Activated CD4-positive, alpha-beta T cell treated with anti-CD3 and anti-CD28 coated beads for 36 hours (primary cell): ENCODE measurements at regions not wholly inside any gene's neighbourhood (a gene's known extent, or its start where the extent isn't known, plus 50 kb on each side); places are given as distances from the start of the nearest gene placed in this dataset.

Experiments used
- ATAC-seq: fragments of 200-7000 bp; cut with Tn5 transposase; one replicate; pipeline ENCODE4 v1.10.0; 2021; ENCODE audit warnings: mild to moderate bottlenecking, moderate library complexity
- CTCF ChIA-PET: fragments of 350-600 bp; sonication (Branson Sonifier 250); formaldehyde crosslinking; loops from one replicate; lab custom pipeline; 2021; ENCODE audit warnings: antibody characterized with exemption; lab: Charles Lee
- POLR2A ChIA-PET: fragments of 350-600 bp; sonication (Branson Sonifier 250); formaldehyde crosslinking; loops from one replicate; lab custom pipeline; 2021; ENCODE audit warnings: antibody characterized with exemption, inconsistent platforms; lab: Charles Lee
- DNase-seq: peaks from one replicate; pipeline ENCODE4 v3.0.0-alpha.2; 2020
- H3K27ac Mint-ChIP-seq: one replicate; pipeline ENCODE4 v1.8.0; 2021; ENCODE audit warnings: mixed read lengths
- H3K27me3 Mint-ChIP-seq: one replicate; pipeline ENCODE4 v1.8.0; 2021; ENCODE audit warnings: mixed read lengths
- H3K36me3 Mint-ChIP-seq: one replicate; pipeline ENCODE4 v1.8.0; 2021; ENCODE audit warnings: low read depth, mixed read lengths
- H3K4me1 Mint-ChIP-seq: one replicate; pipeline ENCODE4 v1.8.0; 2021; ENCODE audit warnings: mixed read lengths
- H3K4me3 Mint-ChIP-seq: one replicate; pipeline ENCODE4 v1.8.0; 2021; ENCODE audit warnings: mild to moderate bottlenecking, moderate library complexity, mixed read lengths
- H3K9me3 Mint-ChIP-seq: one replicate; pipeline ENCODE4 v1.8.0; 2021; ENCODE audit warnings: low read depth, mixed read lengths
- intact Hi-C, 2 experiments: fragments of 100-400 bp; cut with DNase I in 1 of 2; cut with micrococcal nuclease in 1 of 2; formaldehyde crosslinking; loops; one replicate each; pipeline versions ENCODE4 v1.14.2 to v1.15.1; 2022 to 2024; cut with DNase I, micrococcal nuclease

DNA sequence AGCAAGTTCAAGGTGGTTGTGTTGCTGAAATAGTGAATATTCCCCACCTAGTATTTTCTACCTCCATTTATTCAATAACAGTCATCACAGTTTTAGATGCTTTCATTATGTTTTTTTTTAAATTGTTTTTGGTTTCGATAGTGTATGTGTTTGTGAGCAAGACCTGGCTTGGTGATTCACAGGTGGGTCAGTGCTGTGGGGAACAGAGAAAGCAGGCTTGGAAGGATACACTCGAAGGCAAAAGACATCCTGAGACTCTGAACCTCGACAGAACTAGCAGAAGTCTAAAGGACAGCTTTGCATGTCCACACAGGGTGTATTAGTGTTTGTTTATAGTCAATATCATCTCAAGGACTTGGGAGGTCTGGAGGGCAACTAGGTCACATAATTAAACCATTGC is 551.5 kb downstream of the RIT2 start:
- CTCF ChIA-PET = no interaction called here
- POLR2A ChIA-PET = no interaction called here
- Mint-ChIP-seq H3K9me3 (peaks cover 4% of the 10 kb centered on the region), H3K27ac (no peak overlapping the region), H3K4me3 (no peak overlapping the region), H3K4me1 (no peaks in the 10 kb centered on the region), H3K27me3 (no peaks in the 10 kb centered on the region), H3K36me3 (no peaks in the 10 kb centered on the region)
- DNase-seq = no peak
- no peak for ATAC-seq
- intact Hi-C loops = no loop called here

DNA sequence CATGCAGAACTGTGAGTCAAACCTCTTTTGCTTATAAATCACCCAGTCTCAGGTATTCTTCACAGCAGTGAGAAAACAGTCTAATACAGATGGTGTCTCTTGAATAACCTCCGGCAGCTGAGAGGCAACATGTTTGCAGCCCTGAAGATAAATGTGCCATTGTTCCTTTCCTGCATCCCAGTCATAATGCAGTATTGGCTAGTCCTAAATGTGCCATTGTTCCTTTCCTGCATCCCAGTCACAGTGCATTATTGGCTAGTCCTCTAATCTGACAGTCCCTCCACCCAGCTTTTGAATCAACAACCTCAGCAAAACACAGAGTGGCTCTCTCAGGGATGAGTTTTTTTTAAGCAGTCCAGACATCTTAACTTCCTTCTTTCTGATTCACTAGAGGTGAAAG is 550.7 kb downstream of the RIT2 start:
- H3K36me3 Mint-ChIP-seq = no peaks in the 10 kb centered on the region
- intact Hi-C loops = no loop called here
- H3K9me3 Mint-ChIP-seq = peaks cover 4% of the 10 kb centered on the region
- no peak overlapping the region for H3K4me3 Mint-ChIP-seq
- H3K4me1 Mint-ChIP-seq = no peaks in the 10 kb centered on the region
- no peak for ATAC-seq
- DNase-seq = no peak
- CTCF ChIA-PET = no interaction called here
- POLR2A ChIA-PET = no interaction called here
- no peak overlapping the region for H3K27ac Mint-ChIP-seq
- H3K27me3 Mint-ChIP-seq = no peaks in the 10 kb centered on the region

DNA sequence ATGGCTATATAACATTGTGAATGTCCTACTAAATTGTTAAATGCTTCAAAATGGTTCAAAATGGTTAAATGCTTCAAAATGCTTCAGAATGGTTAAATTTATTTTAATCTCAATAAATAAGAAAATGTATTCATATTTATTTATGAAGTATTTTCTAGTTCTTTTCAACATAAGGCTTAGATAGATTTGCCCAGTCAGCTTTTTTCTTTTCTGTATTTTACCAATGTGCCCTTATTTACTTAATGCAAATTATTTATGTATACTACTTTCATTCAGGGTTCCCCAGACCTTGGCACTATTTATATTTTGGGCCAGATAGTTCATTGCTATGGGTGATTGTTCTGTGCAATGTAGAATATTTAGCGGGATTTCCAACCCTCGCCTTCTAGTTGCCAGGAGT is 546.7 kb downstream of the RIT2 start:
- Mint-ChIP-seq H3K27me3 (no peaks in the 10 kb centered on the region), H3K27ac (no peak overlapping the region), H3K4me3 (no peak overlapping the region), H3K9me3 (peaks cover 2% of the 10 kb centered on the region), H3K4me1 (no peaks in the 10 kb centered on the region), H3K36me3 (no peaks in the 10 kb centered on the region)
- no peak for DNase-seq
- CTCF ChIA-PET = no interaction called here
- ATAC-seq = no peak
- POLR2A ChIA-PET = no interaction called here
- intact Hi-C loops = no loop called here

DNA sequence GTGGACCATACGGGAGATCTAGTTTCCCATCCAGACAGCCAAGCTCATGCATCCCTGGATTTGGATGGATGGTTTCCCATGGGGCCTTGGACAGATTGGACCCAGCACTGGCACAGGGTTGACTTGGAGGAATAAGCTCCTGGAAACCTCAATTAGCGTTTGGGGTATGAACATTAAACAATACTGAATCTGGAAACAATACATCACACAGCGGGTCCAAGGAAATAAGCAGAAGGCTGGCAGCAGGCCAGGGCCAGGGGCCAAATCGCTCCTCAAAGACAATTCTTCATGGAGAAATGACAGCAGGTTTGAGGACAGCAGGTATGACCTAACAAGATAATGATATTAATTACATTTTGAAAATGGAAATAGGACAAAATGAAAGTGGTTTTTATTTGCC is 540.6 kb downstream of the RIT2 start:
- ChIA-PET CTCF (no interaction called here), POLR2A (no interaction called here)
- no peak for ATAC-seq
- H3K27me3 Mint-ChIP-seq = no peaks in the 10 kb centered on the region
- intact Hi-C loops = no loop called here
- H3K27ac Mint-ChIP-seq = no peak overlapping the region
- no peaks in the 10 kb centered on the region for H3K4me1 Mint-ChIP-seq
- DNase-seq = no peak
- no peak overlapping the region for H3K4me3 Mint-ChIP-seq
- H3K9me3 Mint-ChIP-seq = peaks cover 3% of the 10 kb centered on the region
- H3K36me3 Mint-ChIP-seq = no peaks in the 10 kb centered on the region

DNA sequence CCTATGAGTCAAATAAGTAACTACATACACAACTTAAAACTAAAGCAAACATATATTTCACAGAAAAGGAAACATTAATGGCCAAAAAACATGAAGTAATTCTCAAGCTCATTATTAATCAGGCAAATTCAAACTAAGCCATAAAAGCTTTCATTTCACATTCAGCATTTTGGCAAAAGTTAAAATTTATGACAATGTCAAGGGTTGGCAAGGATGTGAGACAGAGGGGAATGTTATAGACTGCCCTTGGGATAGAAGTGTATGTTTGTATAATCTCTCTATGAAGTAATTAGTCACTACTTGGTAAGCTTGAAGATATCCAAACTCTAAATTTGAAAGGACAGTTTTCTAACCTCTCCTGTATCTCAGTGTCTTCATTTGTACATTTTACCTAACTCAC is 539.4 kb downstream of the RIT2 start:
- Mint-ChIP-seq H3K27ac (no peak overlapping the region), H3K9me3 (peaks cover 3% of the 10 kb centered on the region)
- intact Hi-C loops = no loop called here

DNA sequence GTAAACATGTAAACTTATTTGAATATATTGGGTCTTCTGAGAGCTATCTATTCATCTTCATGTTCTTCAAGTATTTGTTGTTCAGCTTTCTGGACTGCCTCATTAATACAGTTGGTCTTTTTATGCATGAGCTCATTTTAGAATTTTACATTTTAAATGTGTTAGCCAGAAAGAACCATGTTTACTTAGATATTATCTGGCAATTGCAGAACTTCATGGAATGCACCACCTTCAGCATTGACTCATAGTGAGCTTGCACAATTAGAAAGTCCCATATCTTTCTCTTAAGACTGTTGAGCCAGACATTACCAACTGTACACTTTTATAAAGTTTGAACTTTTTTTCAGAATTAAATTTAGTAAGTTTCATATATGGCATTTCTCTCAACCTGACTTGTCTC is 536.7 kb downstream of the RIT2 start:
- no peak overlapping the region for H3K4me3 Mint-ChIP-seq
- DNase-seq = no peak
- intact Hi-C loops = no loop called here
- H3K27ac Mint-ChIP-seq = no peak overlapping the region
- ATAC-seq = no peak
- no peaks in the 10 kb centered on the region for H3K27me3 Mint-ChIP-seq
- ChIA-PET POLR2A (no interaction called here), CTCF (no interaction called here)
- H3K36me3 Mint-ChIP-seq = no peaks in the 10 kb centered on the region
- H3K9me3 Mint-ChIP-seq = peaks cover 3% of the 10 kb centered on the region
- no peaks in the 10 kb centered on the region for H3K4me1 Mint-ChIP-seq

More for the DNA sequence above, 539.4 kb downstream of the RIT2 start:
- no peak for DNase-seq
- H3K4me3 Mint-ChIP-seq = no peak overlapping the region
- ChIA-PET CTCF (no interaction called here), POLR2A (no interaction called here)
- no peaks in the 10 kb centered on the region for H3K36me3 Mint-ChIP-seq
- ATAC-seq = no peak
- no peaks in the 10 kb centered on the region for H3K27me3 Mint-ChIP-seq
- no peaks in the 10 kb centered on the region for H3K4me1 Mint-ChIP-seq

DNA sequence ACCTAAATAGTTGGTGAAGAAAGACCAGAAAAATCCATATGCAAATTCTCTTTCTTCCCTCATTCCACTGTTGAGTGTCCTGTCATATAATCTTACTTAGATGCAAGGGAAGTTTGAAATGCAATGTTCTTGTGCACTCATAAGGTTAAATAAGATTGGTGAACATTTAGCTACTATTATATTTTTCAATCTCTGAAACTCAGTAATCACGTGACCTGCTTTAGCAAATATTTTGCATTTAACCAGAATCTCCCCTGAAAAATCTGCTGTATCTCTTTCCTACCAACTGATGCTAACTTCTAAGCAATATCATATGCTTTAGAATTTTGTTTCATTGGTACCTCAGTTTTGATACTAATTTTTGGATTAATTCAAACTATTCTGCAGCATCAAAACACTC is 533.2 kb downstream of the RIT2 start:
- intact Hi-C loops = no loop called here
- H3K4me1 Mint-ChIP-seq = no peaks in the 10 kb centered on the region
- no peak overlapping the region for H3K27ac Mint-ChIP-seq
- H3K4me3 Mint-ChIP-seq = no peak overlapping the region
- no peak for ATAC-seq
- no peak for DNase-seq
- ChIA-PET POLR2A (no interaction called here), CTCF (interaction anchor here (0.5 kb wide), 1 partner anchor 381 kb away, joined by 3 read pairs; no protein-coding TSS in a partner anchor)
- peaks cover 5% of the 10 kb centered on the region for H3K9me3 Mint-ChIP-seq
- no peaks in the 10 kb centered on the region for H3K27me3 Mint-ChIP-seq
- no peaks in the 10 kb centered on the region for H3K36me3 Mint-ChIP-seq

DNA sequence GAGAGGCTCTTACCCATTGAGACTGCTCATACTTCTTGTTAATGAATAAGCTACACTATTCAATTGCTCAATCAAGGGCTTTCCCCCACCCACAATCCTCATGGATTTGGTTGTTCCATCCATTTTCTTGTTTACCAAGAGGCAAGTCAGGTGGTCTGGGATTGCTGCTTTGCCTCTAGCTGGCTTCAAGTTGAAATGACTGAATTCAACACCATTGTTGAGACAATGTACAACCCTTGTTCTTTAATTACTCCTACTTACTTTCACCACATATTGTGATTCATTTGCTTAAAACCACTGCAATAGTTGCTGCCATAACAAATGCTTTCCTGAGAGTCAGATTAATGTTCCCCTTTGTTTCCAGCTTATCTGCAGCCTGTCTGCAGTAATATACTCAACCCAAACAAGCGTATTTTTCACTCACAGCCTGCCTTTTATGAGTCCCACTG is 532.2 kb downstream of the RIT2 start:
- Mint-ChIP-seq H3K9me3 (peaks cover 4% of the 10 kb centered on the region), H3K27ac (no peak overlapping the region), H3K4me1 (no peaks in the 10 kb centered on the region), H3K27me3 (no peaks in the 10 kb centered on the region), H3K36me3 (no peaks in the 10 kb centered on the region), H3K4me3 (no peak overlapping the region)
- intact Hi-C loops = no loop called here
- DNase-seq (no peak), ATAC-seq (no peak)
- POLR2A ChIA-PET = no interaction called here
- CTCF ChIA-PET = interaction anchor here (0.7 kb wide), 1 partner anchor 555 kb away, joined by 3 read pairs; no protein-coding TSS in a partner anchor

DNA sequence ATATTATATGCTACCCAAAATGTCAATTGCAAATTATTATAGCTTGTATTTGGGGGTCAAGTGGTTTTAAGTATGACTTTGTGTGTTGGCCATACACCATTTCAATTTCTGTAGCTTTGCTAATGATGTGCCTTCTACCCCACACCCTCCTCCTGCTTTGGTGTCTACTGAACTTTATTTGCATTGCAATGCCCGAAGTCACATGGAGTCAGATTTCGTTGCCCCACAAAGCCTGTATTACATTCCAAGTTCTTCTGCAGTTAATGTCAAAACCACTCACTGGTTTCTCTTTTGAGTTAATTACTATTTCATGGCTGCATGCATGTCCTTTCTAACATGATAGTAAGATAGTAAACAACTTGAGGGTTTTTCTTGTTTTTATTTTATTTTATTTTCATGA is 528.9 kb downstream of the RIT2 start:
- H3K27me3 Mint-ChIP-seq = no peaks in the 10 kb centered on the region
- H3K4me1 Mint-ChIP-seq = no peaks in the 10 kb centered on the region
- DNase-seq (no peak), ATAC-seq (no peak)
- no peak overlapping the region for H3K4me3 Mint-ChIP-seq
- ChIA-PET POLR2A (no interaction called here), CTCF (no interaction called here)
- H3K9me3 Mint-ChIP-seq = peaks cover 5% of the 10 kb centered on the region
- intact Hi-C loops = no loop called here
- H3K27ac Mint-ChIP-seq = no peak overlapping the region
- H3K36me3 Mint-ChIP-seq = no peaks in the 10 kb centered on the region

DNA sequence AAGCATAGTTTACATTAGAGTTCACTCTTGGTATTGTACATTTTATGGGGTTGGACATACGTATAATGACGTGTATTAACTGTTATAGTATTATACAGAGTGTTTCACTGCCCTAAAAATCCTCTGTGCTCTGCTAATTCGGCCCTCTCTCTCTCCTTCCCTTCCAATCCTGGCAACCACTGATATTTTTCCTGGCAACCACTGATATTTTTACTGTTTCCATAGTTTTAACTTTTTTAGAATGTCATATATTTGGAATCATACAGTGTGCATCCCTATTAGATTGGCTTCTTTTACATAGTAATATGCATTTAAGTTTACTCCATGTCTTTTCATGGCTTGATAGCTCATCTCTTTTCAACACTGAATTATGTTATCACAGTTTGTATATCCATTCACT is 526.7 kb downstream of the RIT2 start:
- H3K4me1 Mint-ChIP-seq = no peaks in the 10 kb centered on the region
- POLR2A ChIA-PET = no interaction called here
- peaks cover 5% of the 10 kb centered on the region for H3K9me3 Mint-ChIP-seq

DNA sequence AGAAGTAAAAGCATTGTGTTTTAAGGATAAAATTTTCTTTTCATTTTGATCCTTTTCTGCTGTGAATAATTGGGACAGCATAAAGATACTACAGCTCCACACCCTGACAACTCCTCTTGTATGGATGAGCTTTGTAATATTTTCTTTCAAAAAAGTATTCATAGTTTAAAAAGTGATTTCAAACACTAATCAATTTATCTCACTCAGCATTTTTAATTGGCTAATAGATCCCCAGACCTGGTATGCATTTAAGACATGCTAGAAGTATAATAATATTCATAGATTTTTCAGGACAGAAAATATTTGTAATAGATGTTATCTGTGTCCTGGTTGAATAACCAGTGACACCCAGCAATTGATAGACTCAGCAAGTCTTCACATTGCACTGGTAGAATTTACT is 510.7 kb downstream of the RIT2 start:
- Mint-ChIP-seq H3K4me1 (no peaks in the 10 kb centered on the region), H3K27ac (no peak overlapping the region), H3K9me3 (no peaks in the 10 kb centered on the region), H3K36me3 (no peaks in the 10 kb centered on the region), H3K27me3 (no peaks in the 10 kb centered on the region), H3K4me3 (no peak overlapping the region)
- POLR2A ChIA-PET = no interaction called here
- ATAC-seq (no peak), DNase-seq (no peak)
- intact Hi-C loops = no loop called here
- CTCF ChIA-PET = no interaction called here

More for the DNA sequence above, 526.7 kb downstream of the RIT2 start:
- H3K4me3 Mint-ChIP-seq = no peak overlapping the region
- ATAC-seq (no peak), DNase-seq (no peak)
- CTCF ChIA-PET = interaction anchor here (1.2 kb wide), 1 partner anchor 40 kb away, joined by 4 read pairs; no protein-coding TSS in a partner anchor
- intact Hi-C loops = no loop called here
- no peaks in the 10 kb centered on the region for H3K36me3 Mint-ChIP-seq
- no peaks in the 10 kb centered on the region for H3K27me3 Mint-ChIP-seq
- no peak overlapping the region for H3K27ac Mint-ChIP-seq

DNA sequence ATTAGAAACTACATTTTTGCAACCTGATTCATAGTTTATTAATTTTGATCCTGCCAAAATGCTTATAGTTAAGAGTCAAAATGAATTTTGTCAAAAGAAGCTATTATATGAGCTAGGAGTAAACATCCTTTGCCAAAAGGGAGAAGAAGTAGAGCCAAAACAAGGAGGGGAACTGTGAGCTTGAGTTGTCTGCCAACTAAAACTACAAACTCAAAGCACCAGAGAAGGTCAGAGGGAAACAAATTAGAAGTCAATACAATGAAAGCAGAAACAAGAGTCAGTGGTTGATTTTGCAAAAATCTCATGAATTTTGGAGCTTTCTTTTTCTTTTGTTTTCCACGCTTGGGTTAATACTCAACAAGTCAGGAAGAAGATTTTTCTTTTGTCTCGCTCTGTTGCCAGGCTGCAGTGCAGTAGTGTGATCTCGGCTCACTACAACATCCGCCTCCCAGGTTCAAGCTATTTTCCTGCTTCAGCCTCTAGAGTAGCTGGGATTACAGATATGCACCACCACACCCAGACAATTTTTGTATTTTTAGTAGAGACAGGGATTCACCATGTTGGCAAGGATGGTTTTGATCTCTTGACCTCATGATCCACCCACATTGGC is 508.5 kb downstream of the RIT2 start:
- ChIA-PET CTCF (no interaction called here), POLR2A (no interaction called here)
- no peak overlapping the region for H3K4me3 Mint-ChIP-seq
- DNase-seq = no peak
- no peaks in the 10 kb centered on the region for H3K4me1 Mint-ChIP-seq
- H3K27me3 Mint-ChIP-seq = no peaks in the 10 kb centered on the region
- intact Hi-C loops = no loop called here
- H3K27ac Mint-ChIP-seq = no peak overlapping the region
- H3K36me3 Mint-ChIP-seq = no peaks in the 10 kb centered on the region
- H3K9me3 Mint-ChIP-seq = no peaks in the 10 kb centered on the region
- no peak for ATAC-seq
